PC-9 (cell line): ENCODE measurements at regions not wholly inside any gene's neighbourhood (a gene's known extent, or its start where the extent isn't known, plus 50 kb on each side); places are given as distances from the start of the nearest gene placed in this dataset.
"Not testable (repeated sequence)": the region's sequence is repeated elsewhere in the genome, so short reads cannot be mapped to it uniquely, and the experiment has no call there.

Experiments
- BruUV-seq: library from RNA; stranded (reverse); fragments of 400-500 nt; replicated peaks from 2 replicates; lab custom pipeline; 2021; lab: Mats Ljungman, UMichigan
- CTCF ChIA-PET: fragments of 300-600 bp; sonication (Branson Sonifier 250); formaldehyde crosslinking; loops from one replicate; lab custom pipeline; 2022; ENCODE audit warnings: antibody characterized with exemption; lab: Charles Lee
- POLR2A ChIA-PET: fragments of 300-600 bp; sonication (Branson Sonifier 250); formaldehyde crosslinking; loops from one replicate; lab custom pipeline; 2022; ENCODE audit warnings: antibody characterized with exemption; ENCODE audit not compliant: unreplicated experiment; lab: Charles Lee
- DNase-seq, 2 experiments: peaks; one replicate each; pipeline versions ENCODE4 v3.0.0 to v3.0.0-alpha.2; 2015 to 2022; ENCODE audit warnings: mixed read lengths in 1 of 2
- H2AFZ ChIP-seq: fragments of 200-600 bp; sonication (generic); 2 replicates; pipeline ENCODE4 v1.8.1; 2017; ENCODE audit warnings: antibody characterized with exemption
- H3F3A ChIP-seq: fragments of 200-600 bp; sonication (generic); 2 replicates; pipeline ENCODE4 v1.8.1; 2017; ENCODE audit warnings: antibody characterized with exemption, mild to moderate bottlenecking, low read depth; ENCODE audit not compliant: insufficient read depth
- H3K27ac ChIP-seq: fragments of 200-600 bp; sonication (generic); 2 replicates; pipeline ENCODE4 v1.6.1; 2016; ENCODE audit warnings: mixed run types
- H3K27me3 ChIP-seq: fragments of 200-600 bp; sonication (generic); 2 replicates; pipeline ENCODE4 v1.6.1; 2016; ENCODE audit warnings: low read depth, mixed run types; ENCODE audit not compliant: insufficient read depth
- H3K36me3 ChIP-seq: fragments of 200-600 bp; sonication (generic); 2 replicates; pipeline ENCODE4 v1.6.1; 2016; ENCODE audit warnings: low read depth, mixed run types
- H3K4me1 ChIP-seq: fragments of 200-600 bp; sonication (generic); replicated peaks from 2 replicates; pipeline ENCODE4 v1.6.1; 2016; ENCODE audit warnings: mixed run types; ENCODE audit not compliant: insufficient read depth
- H3K4me2 ChIP-seq: fragments of 200-600 bp; sonication (generic); 2 replicates; pipeline ENCODE4 v1.6.1; 2017; ENCODE audit warnings: mixed run types
- H3K4me3 ChIP-seq: fragments of 200-600 bp; sonication (generic); 2 replicates; pipeline ENCODE4 v1.6.1; 2016; ENCODE audit warnings: mixed run types
- H3K79me2 ChIP-seq: fragments of 200-600 bp; sonication (generic); 2 replicates; pipeline ENCODE4 v1.6.1; 2017; ENCODE audit warnings: low read depth, mixed run types
- H3K9me2 ChIP-seq: fragments of 200-600 bp; sonication (generic); 2 replicates; pipeline ENCODE4 v1.8.1; 2017; ENCODE audit warnings: mild to moderate bottlenecking; ENCODE audit not compliant: insufficient read depth
- H3K9me3 ChIP-seq: fragments of 200-600 bp; sonication (generic); 2 replicates; pipeline ENCODE4 v1.8.1; 2016; ENCODE audit warnings: low read depth; ENCODE audit not compliant: insufficient read depth
- H4K20me1 ChIP-seq: fragments of 200-600 bp; sonication (generic); 2 replicates; pipeline ENCODE4 v1.8.1; 2017; ENCODE audit not compliant: insufficient read depth
- CTCF ChIP-seq: fragments of 200-600 bp; sonication (generic); conservative IDR thresholded peaks from 2 replicates; pipeline ENCODE4 v1.6.1; 2017; ENCODE audit warnings: mixed run types, antibody characterized with exemption, mild to moderate bottlenecking, moderate library complexity
- EZH2 ChIP-seq: fragments of 200-600 bp; sonication (generic); IDR thresholded peaks from 2 replicates; pipeline ENCODE4 v1.8.0; 2017; ENCODE audit warnings: antibody characterized with exemption, low read depth
- intact Hi-C: fragments of 100-400 bp; cut with micrococcal nuclease; formaldehyde crosslinking; loops from one replicate; pipeline ENCODE4 v1.10.0; 2022; ENCODE audit not compliant: unreplicated experiment

- Histone ChIP-seq H3F3A (no peaks in the 10 kb centered on the region), H3K36me3 (no peaks in the 10 kb centered on the region), H3K79me2 (no peaks in the 10 kb centered on the region), H3K4me1 (no peaks in the 10 kb centered on the region), H2AFZ (no peak overlapping the region), H3K27ac (no peak overlapping the region), H3K27me3 (peaks cover 48% of the 10 kb centered on the region), H3K9me3 (no peaks in the 10 kb centered on the region; the same call in 1 of the 2 replicates), H3K4me2 (no peak overlapping the region), H3K9me2 (no peaks in the 10 kb centered on the region; the same call in 1 of the 2 replicates), H3K4me3 (no peak overlapping the region), H4K20me1 (no peaks in the 10 kb centered on the region)
- no peak for DNase-seq
- CTCF ChIA-PET: no interaction called here
- no TSS peak for BruUV-seq
- intact Hi-C loops: no loop called here
- TF ChIP-seq CTCF: no peak
- no peak for TF ChIP-seq EZH2
- POLR2A ChIA-PET: no interaction called here
These were observed 130.8 kb downstream of the MINAR1 start for GRCh38 chr15:79562899-79563298.

DNA sequence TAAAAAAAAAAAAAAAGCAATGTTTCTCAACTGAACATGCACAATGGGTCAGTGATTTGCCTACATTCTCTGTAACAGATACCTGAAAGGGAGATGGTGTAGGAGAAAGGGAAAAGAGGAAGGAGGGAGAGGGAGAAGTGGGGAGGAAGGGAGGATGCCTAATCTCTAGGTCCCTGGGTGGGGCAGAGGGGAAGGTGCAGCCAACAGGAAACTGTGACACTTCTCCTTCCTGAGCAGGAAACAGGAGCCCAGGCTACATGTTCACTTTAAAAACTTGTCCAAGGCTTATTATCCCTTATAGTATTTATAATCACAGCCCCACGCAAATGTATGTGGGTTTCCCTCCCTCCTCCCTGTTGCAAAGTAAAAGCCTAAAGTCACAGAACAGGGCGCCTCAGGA is 137.9 kb downstream of the MINAR1 start:
- Histone ChIP-seq H3K36me3 (no peaks in the 10 kb centered on the region), H3K9me3 (no peaks in the 10 kb centered on the region), H3K27me3 (peaks cover 57% of the 10 kb centered on the region), H3K27ac (no peak overlapping the region), H3K9me2 (no peaks in the 10 kb centered on the region; the same call in 1 of the 2 replicates), H3K4me1 (no peaks in the 10 kb centered on the region), H3K79me2 (no peaks in the 10 kb centered on the region), H3F3A (no peaks in the 10 kb centered on the region), H4K20me1 (no peaks in the 10 kb centered on the region), H2AFZ (no peak overlapping the region), H3K4me3 (no peak overlapping the region), H3K4me2 (no peak overlapping the region)
- no TSS peak for BruUV-seq
- DNase-seq: no peak
- TF ChIP-seq CTCF: no peak
- TF ChIP-seq EZH2: no peak
- ChIA-PET POLR2A (no interaction called here), CTCF (no interaction called here)
- intact Hi-C loops: no loop called here

DNA sequence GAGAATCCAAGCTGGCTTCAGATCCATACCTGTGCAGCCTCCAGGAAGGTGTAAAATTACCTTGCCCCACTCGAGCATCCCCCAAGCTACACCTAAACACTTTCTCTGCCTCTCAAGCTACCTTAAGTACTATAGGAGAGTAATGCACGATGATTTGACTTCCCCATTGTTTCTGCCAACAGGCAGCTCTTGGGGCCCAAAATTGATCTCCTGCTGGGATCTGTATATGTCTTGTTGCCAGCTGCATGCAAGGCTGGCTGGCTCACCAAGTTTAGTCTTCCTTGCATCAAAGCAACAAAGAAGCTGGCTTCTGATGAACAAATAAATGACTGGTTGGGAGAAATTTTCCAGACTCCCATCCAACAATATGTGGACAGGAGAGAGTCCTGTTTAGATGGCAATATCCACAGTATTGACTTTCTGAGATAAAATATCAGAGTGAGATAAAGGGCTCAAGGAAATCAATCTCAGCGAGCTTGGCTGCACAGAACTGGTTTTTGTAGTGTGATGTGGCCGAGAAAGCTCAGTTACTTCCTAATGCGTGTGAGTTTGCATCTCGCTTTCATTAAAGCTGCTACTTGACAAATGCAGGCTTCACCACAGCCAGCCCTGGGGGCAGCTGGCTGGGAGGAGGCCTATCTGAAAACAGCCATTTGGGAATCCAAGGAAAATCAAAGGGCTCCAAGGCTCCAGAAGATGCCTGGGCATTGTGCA is 140.7 kb downstream of the MINAR1 start:
- no peak for DNase-seq
- Histone ChIP-seq H3K4me2 (no peak overlapping the region), H3K27me3 (peaks cover 63% of the 10 kb centered on the region), H4K20me1 (no peaks in the 10 kb centered on the region), H3K9me2 (no peaks in the 10 kb centered on the region), H3K4me3 (no peak overlapping the region), H3K79me2 (no peaks in the 10 kb centered on the region), H3K4me1 (no peaks in the 10 kb centered on the region), H3F3A (no peaks in the 10 kb centered on the region), H2AFZ (no peak overlapping the region), H3K36me3 (no peaks in the 10 kb centered on the region), H3K27ac (no peak overlapping the region), H3K9me3 (no peaks in the 10 kb centered on the region)
- intact Hi-C loops: no loop called here
- BruUV-seq: no TSS peak
- ChIA-PET POLR2A (interaction anchor here (0.6 kb wide), 1 partner anchor 13 kb away, joined by 4 read pairs; no protein-coding TSS in a partner anchor), CTCF (no interaction called here)
- TF ChIP-seq CTCF: no peak
- no peak for TF ChIP-seq EZH2

- H3K4me1 ChIP-seq, DNase-seq, POLR2A ChIA-PET, H3K4me2 ChIP-seq, H3K4me3 ChIP-seq, H3K9me2 ChIP-seq, H3K79me2 ChIP-seq, H3K36me3 ChIP-seq, CTCF ChIA-PET, H3F3A ChIP-seq, intact Hi-C loops, H4K20me1 ChIP-seq, H2AFZ ChIP-seq, H3K27ac ChIP-seq, H3K9me3 ChIP-seq, BruUV-seq: not testable (repeated sequence)
- peaks cover 56% of the 10 kb centered on the region for H3K27me3 ChIP-seq
These were observed 142.5 kb downstream of the MINAR1 start for GRCh38 chr15:79574431-79575273.
